ENCODE measurements at regions not wholly inside any gene's neighbourhood (a gene's known extent, or its start where the extent isn't known, plus 50 kb on each side); places are given as distances from the start of the nearest gene placed in this dataset.

- no peak for DNase-seq
Observed at GRCh38 chr1:87791931-87792740, 463.5 kb downstream of the LMO4 start.

- DNase-seq: no peak
Observed at GRCh38 chr1:87794788-87795614, 466.3 kb downstream of the LMO4 start.

GRCh38 chr1:87795615-87796337 lies 467.1 kb downstream of the LMO4 start:
- no peak for DNase-seq

GRCh38 chr1:87796471-87796901 lies 467.8 kb downstream of the LMO4 start:
- no peak for DNase-seq

GRCh38 chr1:87799451-87799850 lies 470.8 kb downstream of the LMO4 start:
- no peak for DNase-seq

- DNase-seq: no peak
Observed at GRCh38 chr1:87800006-87800405, 471.3 kb downstream of the LMO4 start.

- no peak for DNase-seq
Observed at GRCh38 chr1:87803375-87803774, 474.7 kb downstream of the LMO4 start.

GRCh38 chr1:87804128-87804527 lies 475.4 kb downstream of the LMO4 start:
- DNase-seq: no peak

GRCh38 chr1:87805666-87806378 lies 477.1 kb downstream of the LMO4 start:
- no peak for DNase-seq

GRCh38 chr1:87806379-87807094 lies 477.9 kb downstream of the LMO4 start:
- DNase-seq: no peak

GRCh38 chr1:87810166-87810565 lies 481.5 kb downstream of the LMO4 start:
- DNase-seq: no peak

- no peak for DNase-seq
Observed at GRCh38 chr1:87812871-87813577, 484.3 kb downstream of the LMO4 start.

- no peak for DNase-seq
Observed at GRCh38 chr1:87814573-87814972, 485.9 kb downstream of the LMO4 start.

GRCh38 chr1:87816646-87817045 lies 488.0 kb downstream of the LMO4 start:
- DNase-seq: no peak

- no peak for DNase-seq
Observed at GRCh38 chr1:87820668-87821334, 492.1 kb downstream of the LMO4 start.

GRCh38 chr1:87821335-87821697 lies 492.6 kb downstream of the LMO4 start:
- no peak for DNase-seq

GRCh38 chr1:87826681-87827251 lies 498.1 kb downstream of the LMO4 start:
- DNase-seq: no peak

GRCh38 chr1:87829360-87829759 lies 500.7 kb downstream of the LMO4 start:
- DNase-seq: no peak

GRCh38 chr1:87830432-87830978 lies 501.8 kb downstream of the LMO4 start:
- DNase-seq: no peak

- no peak for DNase-seq
Observed at GRCh38 chr1:87833166-87833565, 504.5 kb downstream of the LMO4 start.

Data from stimulated activated CD8-positive, alpha-beta memory T cell treated with anti-CD3 and anti-CD28 coated beads, Interleukin-4, amount 100 ng/mL, for 48 hours (primary cell).